Keratinocyte (primary cell): ENCODE measurements at regions not wholly inside any gene's neighbourhood (a gene's known extent, or its start where the extent isn't known, plus 50 kb on each side); places are given as distances from the start of the nearest gene placed in this dataset.

Experiments
- CTCF ChIP-seq, 3 experiments: IDR thresholded peaks in 1 of 3; conservative IDR thresholded peaks in 1 of 3; optimal IDR thresholded peaks in 1 of 3; 2 replicates in 2 of 3; 3 replicates in 1 of 3; pipeline versions ENCODE3 to v1.5.1; 2011; ENCODE audit warnings: low read length in 3 of 3, mild to moderate bottlenecking in 3 of 3, moderate library complexity in 2 of 3, control low read depth in 1 of 3, inconsistent platforms in 1 of 3; ENCODE audit not compliant: insufficient read depth in 2 of 3; ENCODE audit errors: extremely low read depth in 1 of 3
- EZH2 ChIP-seq: IDR thresholded peaks from one replicate; pipeline ENCODE4 v1.6.1; 2012; ENCODE audit warnings: inconsistent platforms, mild to moderate bottlenecking, low read length, moderate library complexity

- no peak for TF ChIP-seq CTCF (optimal IDR thresholded peaks at IDR 0.05 in 1 of 3, IDR thresholded peaks at IDR 0.05 in 1 of 3, conservative IDR thresholded peaks at IDR 0.05 in 1 of 3; ENCODE audit: extremely low read depth in 1 of 3, insufficient read depth in 2 of 3, low read length in 3 of 3)
- TF ChIP-seq EZH2, result no peak
Measured at GRCh38 chr5:2166979-2167377, 284.3 kb upstream of the IRX4 start.
